ENCODE measurements at regions not wholly inside any gene's neighbourhood (a gene's known extent, or its start where the extent isn't known, plus 50 kb on each side); places are given as distances from the start of the nearest gene placed in this dataset.

DNA sequence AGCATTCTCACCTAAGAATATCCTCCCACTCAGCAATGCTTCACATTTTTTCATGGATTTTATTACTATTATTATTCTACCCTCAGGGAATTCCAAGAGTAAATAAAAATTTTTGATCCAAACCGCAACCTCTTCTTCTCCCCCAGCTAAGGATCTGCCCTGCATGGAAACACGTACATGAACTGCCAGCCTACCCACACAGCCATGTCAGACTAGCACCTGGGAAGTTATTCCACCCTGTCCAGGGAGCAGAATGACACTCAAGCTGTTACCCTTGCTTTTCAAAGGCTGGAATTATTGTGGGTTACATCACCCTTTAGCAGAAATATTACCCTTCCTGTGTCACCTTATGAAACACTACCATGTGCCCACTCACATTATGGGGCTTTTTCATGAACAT is 227.3 kb upstream of the USP15 start:
- TF ChIP-seq, protein P1, sequence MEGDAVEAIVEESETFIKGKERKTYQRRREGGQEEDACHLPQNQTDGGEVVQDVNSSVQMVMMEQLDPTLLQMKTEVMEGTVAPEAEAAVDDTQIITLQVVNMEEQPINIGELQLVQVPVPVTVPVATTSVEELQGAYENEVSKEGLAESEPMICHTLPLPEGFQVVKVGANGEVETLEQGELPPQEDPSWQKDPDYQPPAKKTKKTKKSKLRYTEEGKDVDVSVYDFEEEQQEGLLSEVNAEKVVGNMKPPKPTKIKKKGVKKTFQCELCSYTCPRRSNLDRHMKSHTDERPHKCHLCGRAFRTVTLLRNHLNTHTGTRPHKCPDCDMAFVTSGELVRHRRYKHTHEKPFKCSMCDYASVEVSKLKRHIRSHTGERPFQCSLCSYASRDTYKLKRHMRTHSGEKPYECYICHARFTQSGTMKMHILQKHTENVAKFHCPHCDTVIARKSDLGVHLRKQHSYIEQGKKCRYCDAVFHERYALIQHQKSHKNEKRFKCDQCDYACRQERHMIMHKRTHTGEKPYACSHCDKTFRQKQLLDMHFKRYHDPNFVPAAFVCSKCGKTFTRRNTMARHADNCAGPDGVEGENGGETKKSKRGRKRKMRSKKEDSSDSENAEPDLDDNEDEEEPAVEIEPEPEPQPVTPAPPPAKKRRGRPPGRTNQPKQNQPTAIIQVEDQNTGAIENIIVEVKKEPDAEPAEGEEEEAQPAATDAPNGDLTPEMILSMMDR (IDR thresholded peaks at IDR 0.05; ENCODE audit: insufficient read depth, low read length, poor library complexity, severe bottlenecking): no peak
- no peak for TF ChIP-seq EZH2phosphoT487 (conservative IDR thresholded peaks at IDR 0.05; ENCODE audit: low read length)
